ENCODE measurements at regions not wholly inside any gene's neighbourhood (a gene's known extent, or its start where the extent isn't known, plus 50 kb on each side); places are given as distances from the start of the nearest gene placed in this dataset.

DNA sequence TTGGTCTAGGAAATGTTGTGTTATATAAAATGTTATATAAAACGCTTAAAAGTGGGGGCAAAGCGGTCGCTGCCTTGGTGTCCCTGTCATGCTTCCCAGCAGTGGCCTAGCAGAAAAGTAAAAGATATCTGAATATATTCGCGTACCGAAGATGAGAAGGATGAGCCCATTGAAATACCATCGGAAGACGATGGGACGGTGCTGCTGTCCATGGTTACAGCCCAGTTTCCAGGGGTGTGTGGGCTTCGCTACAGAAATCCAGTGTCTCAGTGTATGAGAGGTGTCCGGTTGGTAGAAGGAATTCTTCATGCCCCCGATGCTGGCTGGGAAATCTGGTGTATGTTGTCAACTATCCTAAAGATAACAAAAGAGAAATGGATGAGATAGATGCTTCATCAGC lies 110.9 kb upstream of the DIAPH3 start:
- TF ChIP-seq, protein P1, sequence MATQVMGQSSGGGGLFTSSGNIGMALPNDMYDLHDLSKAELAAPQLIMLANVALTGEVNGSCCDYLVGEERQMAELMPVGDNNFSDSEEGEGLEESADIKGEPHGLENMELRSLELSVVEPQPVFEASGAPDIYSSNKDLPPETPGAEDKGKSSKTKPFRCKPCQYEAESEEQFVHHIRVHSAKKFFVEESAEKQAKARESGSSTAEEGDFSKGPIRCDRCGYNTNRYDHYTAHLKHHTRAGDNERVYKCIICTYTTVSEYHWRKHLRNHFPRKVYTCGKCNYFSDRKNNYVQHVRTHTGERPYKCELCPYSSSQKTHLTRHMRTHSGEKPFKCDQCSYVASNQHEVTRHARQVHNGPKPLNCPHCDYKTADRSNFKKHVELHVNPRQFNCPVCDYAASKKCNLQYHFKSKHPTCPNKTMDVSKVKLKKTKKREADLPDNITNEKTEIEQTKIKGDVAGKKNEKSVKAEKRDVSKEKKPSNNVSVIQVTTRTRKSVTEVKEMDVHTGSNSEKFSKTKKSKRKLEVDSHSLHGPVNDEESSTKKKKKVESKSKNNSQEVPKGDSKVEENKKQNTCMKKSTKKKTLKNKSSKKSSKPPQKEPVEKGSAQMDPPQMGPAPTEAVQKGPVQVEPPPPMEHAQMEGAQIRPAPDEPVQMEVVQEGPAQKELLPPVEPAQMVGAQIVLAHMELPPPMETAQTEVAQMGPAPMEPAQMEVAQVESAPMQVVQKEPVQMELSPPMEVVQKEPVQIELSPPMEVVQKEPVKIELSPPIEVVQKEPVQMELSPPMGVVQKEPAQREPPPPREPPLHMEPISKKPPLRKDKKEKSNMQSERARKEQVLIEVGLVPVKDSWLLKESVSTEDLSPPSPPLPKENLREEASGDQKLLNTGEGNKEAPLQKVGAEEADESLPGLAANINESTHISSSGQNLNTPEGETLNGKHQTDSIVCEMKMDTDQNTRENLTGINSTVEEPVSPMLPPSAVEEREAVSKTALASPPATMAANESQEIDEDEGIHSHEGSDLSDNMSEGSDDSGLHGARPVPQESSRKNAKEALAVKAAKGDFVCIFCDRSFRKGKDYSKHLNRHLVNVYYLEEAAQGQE (IDR thresholded peaks at IDR 0.05; ENCODE audit: low read depth): peak; percentile 33; the same call in 1 of the 2 replicates
- no peak for TF ChIP-seq CREB1 (IDR thresholded peaks at IDR 0.05; ENCODE audit: low read depth)

DNA sequence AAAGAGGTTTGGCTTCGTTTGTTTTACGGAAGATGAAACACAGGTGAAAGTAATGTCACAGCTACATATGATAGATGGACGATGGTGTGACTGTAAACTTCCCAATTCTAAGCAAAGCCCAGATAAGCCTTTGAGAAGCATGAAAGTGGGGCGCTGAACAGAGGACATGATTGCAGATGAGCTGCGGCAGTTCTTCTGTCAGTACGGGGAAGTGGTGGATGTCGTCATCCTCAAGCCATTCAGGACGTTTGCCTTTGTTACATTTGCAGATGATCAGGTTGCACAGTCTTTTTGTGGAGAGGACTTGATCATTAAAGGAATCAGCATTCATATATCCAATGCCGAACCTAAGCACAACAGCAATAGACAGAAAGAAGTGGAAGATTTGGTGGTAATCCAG lies 111.5 kb upstream of the DIAPH3 start:
- TF ChIP-seq TAF1 (IDR thresholded peaks at IDR 0.05; ENCODE audit: low read depth): no peak
- TF ChIP-seq TCF12 (IDR thresholded peaks at IDR 0.05; ENCODE audit: low read depth): no peak
- TF ChIP-seq CREB1 (IDR thresholded peaks at IDR 0.05; ENCODE audit: low read depth): no peak
- TF ChIP-seq, protein P2, sequence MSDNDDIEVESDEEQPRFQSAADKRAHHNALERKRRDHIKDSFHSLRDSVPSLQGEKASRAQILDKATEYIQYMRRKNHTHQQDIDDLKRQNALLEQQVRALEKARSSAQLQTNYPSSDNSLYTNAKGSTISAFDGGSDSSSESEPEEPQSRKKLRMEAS (IDR thresholded peaks at IDR 0.05): no peak
- TF ChIP-seq, protein P3, sequence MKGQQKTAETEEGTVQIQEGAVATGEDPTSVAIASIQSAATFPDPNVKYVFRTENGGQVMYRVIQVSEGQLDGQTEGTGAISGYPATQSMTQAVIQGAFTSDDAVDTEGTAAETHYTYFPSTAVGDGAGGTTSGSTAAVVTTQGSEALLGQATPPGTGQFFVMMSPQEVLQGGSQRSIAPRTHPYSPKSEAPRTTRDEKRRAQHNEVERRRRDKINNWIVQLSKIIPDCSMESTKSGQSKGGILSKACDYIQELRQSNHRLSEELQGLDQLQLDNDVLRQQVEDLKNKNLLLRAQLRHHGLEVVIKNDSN (IDR thresholded peaks at IDR 0.05): no peak

DNA sequence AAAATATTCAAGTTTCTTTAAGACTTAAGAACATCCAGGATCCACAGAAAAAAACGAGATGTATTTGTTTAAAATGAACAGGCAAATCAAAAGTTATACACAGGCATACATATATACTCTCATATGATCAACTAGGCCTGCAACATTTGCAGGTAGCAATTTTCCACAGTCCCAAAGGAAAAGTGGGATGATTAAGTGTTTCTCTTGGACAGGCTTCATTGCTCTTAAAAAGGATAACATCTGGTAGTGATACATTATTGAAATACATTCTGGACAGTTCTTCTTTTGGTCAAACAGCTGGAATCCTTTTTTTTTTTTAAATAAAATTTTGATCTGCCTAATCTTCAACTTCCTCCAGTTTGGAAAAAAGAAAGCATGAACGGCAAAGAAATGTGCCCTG lies 114.8 kb upstream of the TDRD3 start:
- TF ChIP-seq EP300 (IDR thresholded peaks at IDR 0.05; ENCODE audit: borderline replicate concordance) (no peak), NFIC (IDR thresholded peaks at IDR 0.05) (no peak), ZBTB7A (IDR thresholded peaks at IDR 0.05; ENCODE audit: low read depth) (no peak), CREB1 (IDR thresholded peaks at IDR 0.05; ENCODE audit: low read depth) (no peak), EGR1 (IDR thresholded peaks at IDR 0.05) (no peak), YY1 (IDR thresholded peaks at IDR 0.05; ENCODE audit: low read depth) (no peak), TEAD4 (IDR thresholded peaks at IDR 0.05) (no peak), RAD21 (IDR thresholded peaks at IDR 0.05; ENCODE audit: low read depth) (no peak)
- TF ChIP-seq, protein P2 (IDR thresholded peaks at IDR 0.05): no peak

DNA sequence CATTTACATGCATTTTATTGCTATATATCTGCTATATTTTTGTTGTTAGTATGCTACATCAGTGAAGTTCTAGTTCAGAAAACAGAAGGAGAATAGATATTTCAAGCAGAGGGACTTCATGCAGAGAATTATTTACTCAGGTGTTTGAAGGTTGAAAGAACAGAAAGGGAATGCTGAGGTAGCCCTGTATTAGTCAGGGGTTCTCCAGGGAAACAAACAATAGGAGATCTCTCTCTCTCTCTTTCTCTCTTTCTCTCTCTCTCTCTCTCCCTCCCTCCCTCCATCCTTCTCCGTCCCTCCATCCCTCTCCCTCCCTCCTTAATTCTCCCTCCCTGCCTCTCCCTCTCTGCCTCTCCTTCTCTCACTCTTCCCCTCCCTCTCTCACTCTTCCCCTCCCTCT lies 114.3 kb upstream of the TDRD3 start:
- TF ChIP-seq TEAD4 (IDR thresholded peaks at IDR 0.05): no peak
- TF ChIP-seq TAF1 (IDR thresholded peaks at IDR 0.05; ENCODE audit: low read depth): no peak
- no peak for TF ChIP-seq CREB1 (IDR thresholded peaks at IDR 0.05; ENCODE audit: low read depth)
- TF ChIP-seq RAD21 (IDR thresholded peaks at IDR 0.05; ENCODE audit: low read depth): no peak
- no peak for TF ChIP-seq ZBTB7A (IDR thresholded peaks at IDR 0.05; ENCODE audit: low read depth)
- no peak for TF ChIP-seq TCF12 (IDR thresholded peaks at IDR 0.05; ENCODE audit: low read depth)
- TF ChIP-seq EGR1 (IDR thresholded peaks at IDR 0.05): no peak
- TF ChIP-seq EP300 (IDR thresholded peaks at IDR 0.05; ENCODE audit: borderline replicate concordance): no peak
- no peak for TF ChIP-seq FOXM1 (IDR thresholded peaks at IDR 0.05; ENCODE audit: borderline replicate concordance, low read depth)
- TF ChIP-seq, protein P1 (IDR thresholded peaks at IDR 0.05; ENCODE audit: low read depth): no peak
- TF ChIP-seq, protein P3 (IDR thresholded peaks at IDR 0.05): no peak
- TF ChIP-seq, protein P2 (IDR thresholded peaks at IDR 0.05): no peak
- no peak for TF ChIP-seq NFIC (IDR thresholded peaks at IDR 0.05)
- no peak for TF ChIP-seq YY1 (IDR thresholded peaks at IDR 0.05; ENCODE audit: low read depth)
- no peak for TF ChIP-seq CEBPB (IDR thresholded peaks at IDR 0.05)

DNA sequence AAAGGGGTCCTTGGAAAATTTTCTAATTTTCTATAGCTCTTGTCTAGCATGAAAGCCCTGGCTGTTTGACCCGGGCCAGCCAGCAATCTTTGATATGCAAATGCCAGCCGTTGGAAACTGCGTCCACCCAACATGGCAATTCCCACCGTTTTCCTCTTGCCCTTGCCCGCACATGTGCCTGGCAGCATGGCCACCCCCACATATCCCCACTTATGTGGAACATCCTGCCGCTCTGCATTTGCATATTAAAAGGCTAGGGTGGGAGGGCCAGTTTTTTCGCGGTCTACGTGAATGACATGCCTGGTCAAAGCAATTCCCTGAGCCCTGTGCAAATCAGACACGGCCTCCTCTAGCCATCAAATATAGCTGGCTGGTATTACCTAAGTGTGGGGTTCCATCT lies 110.3 kb upstream of the TDRD3 start:
- TF ChIP-seq TCF12 (IDR thresholded peaks at IDR 0.05; ENCODE audit: low read depth) (no peak), ZBTB7A (IDR thresholded peaks at IDR 0.05; ENCODE audit: low read depth) (no peak), EGR1 (IDR thresholded peaks at IDR 0.05) (no peak)

DNA sequence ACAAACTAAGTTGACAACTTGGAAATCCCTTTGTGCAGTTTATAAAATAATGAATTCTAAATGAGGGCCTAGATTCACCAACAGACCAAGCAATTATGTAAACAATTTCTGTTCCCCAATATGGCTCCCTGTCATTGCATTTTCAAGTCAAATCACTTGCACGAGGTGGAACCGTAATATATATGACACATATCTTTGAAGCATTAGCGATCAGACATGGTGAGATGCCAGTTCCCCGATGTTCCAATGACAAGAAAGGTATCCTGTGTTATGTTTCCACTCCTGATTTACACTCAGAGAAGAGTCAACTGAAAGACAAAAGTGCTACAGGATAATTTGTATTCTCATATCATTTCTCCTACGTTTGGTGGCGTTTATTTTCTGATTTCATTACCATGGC lies 108.5 kb upstream of the TDRD3 start:
- no peak for TF ChIP-seq FOXM1 (IDR thresholded peaks at IDR 0.05; ENCODE audit: borderline replicate concordance, low read depth)
- TF ChIP-seq TEAD4 (IDR thresholded peaks at IDR 0.05): no peak
- no peak for TF ChIP-seq EP300 (IDR thresholded peaks at IDR 0.05; ENCODE audit: borderline replicate concordance)
- no peak for TF ChIP-seq NFIC (IDR thresholded peaks at IDR 0.05)
- TF ChIP-seq, protein P2 (IDR thresholded peaks at IDR 0.05): no peak
- TF ChIP-seq RAD21 (IDR thresholded peaks at IDR 0.05; ENCODE audit: low read depth): no peak
- TF ChIP-seq CEBPB (IDR thresholded peaks at IDR 0.05): no peak
- no peak for TF ChIP-seq CREB1 (IDR thresholded peaks at IDR 0.05; ENCODE audit: low read depth)
- no peak for TF ChIP-seq YY1 (IDR thresholded peaks at IDR 0.05; ENCODE audit: low read depth)
- TF ChIP-seq, protein P3 (IDR thresholded peaks at IDR 0.05): no peak
- TF ChIP-seq TAF1 (IDR thresholded peaks at IDR 0.05; ENCODE audit: low read depth): no peak
- TF ChIP-seq ZBTB7A (IDR thresholded peaks at IDR 0.05; ENCODE audit: low read depth): no peak
- no peak for TF ChIP-seq EGR1 (IDR thresholded peaks at IDR 0.05)
- TF ChIP-seq, protein P1 (IDR thresholded peaks at IDR 0.05; ENCODE audit: low read depth): no peak
- TF ChIP-seq TCF12 (IDR thresholded peaks at IDR 0.05; ENCODE audit: low read depth): no peak

All from Ishikawa (cell line).